Endometrial microvascular endothelial cells (primary cell): ENCODE measurements at regions not wholly inside any gene's neighbourhood (a gene's known extent, or its start where the extent isn't known, plus 50 kb on each side); places are given as distances from the start of the nearest gene placed in this dataset.

ENCODE experiments used
- in situ Hi-C: cut with HindIII; loops from 2 replicates; pipeline ENCODE4 v1.10.0; 2017; ENCODE audit warnings: low sequenced_read_pairs, low pct_unique_long_range_greater_than_20kb; ENCODE audit errors: inconsistent ontology term

- in situ Hi-C loops: no loop called here
Observed at GRCh38 chr20:57948180-57948955, 238.6 kb upstream of the PMEPA1 start.

- in situ Hi-C loops: no loop called here
Observed at GRCh38 chr20:57947421-57948179, 237.8 kb upstream of the PMEPA1 start.

- in situ Hi-C loops: no loop called here
Observed at GRCh38 chr20:57946559-57947315, 236.9 kb upstream of the PMEPA1 start.

GRCh38 chr20:57944988-57945387 is 235.2 kb upstream of the PMEPA1 start:
- in situ Hi-C loops: no loop called here

- in situ Hi-C loops: no loop called here
Observed at GRCh38 chr20:57943950-57944349, 234.1 kb upstream of the PMEPA1 start.

GRCh38 chr20:57943291-57943690 is 233.5 kb upstream of the PMEPA1 start:
- in situ Hi-C loops: no loop called here

GRCh38 chr20:57941604-57942381 is 232.0 kb upstream of the PMEPA1 start:
- in situ Hi-C loops: no loop called here

GRCh38 chr20:57940868-57941522 is 231.2 kb upstream of the PMEPA1 start:
- in situ Hi-C loops: no loop called here

- in situ Hi-C loops: no loop called here
Observed at GRCh38 chr20:57940376-57940775, 230.6 kb upstream of the PMEPA1 start.

GRCh38 chr20:57939499-57939898 is 229.7 kb upstream of the PMEPA1 start:
- in situ Hi-C loops: no loop called here

GRCh38 chr20:57938158-57939108 is 228.6 kb upstream of the PMEPA1 start:
- in situ Hi-C loops: no loop called here

- in situ Hi-C loops: no loop called here
Observed at GRCh38 chr20:57936636-57937385, 227.0 kb upstream of the PMEPA1 start.

GRCh38 chr20:57934913-57935312 is 225.1 kb upstream of the PMEPA1 start:
- in situ Hi-C loops: no loop called here

GRCh38 chr20:57934007-57934805 is 224.4 kb upstream of the PMEPA1 start:
- in situ Hi-C loops: no loop called here

- in situ Hi-C loops: no loop called here
Observed at GRCh38 chr20:57932227-57932864, 222.5 kb upstream of the PMEPA1 start.

- in situ Hi-C loops: no loop called here
Observed at GRCh38 chr20:57930351-57930750, 220.5 kb upstream of the PMEPA1 start.
